ENCODE measurements at regions not wholly inside any gene's neighbourhood (a gene's known extent, or its start where the extent isn't known, plus 50 kb on each side); places are given as distances from the start of the nearest gene placed in this dataset.

DNA sequence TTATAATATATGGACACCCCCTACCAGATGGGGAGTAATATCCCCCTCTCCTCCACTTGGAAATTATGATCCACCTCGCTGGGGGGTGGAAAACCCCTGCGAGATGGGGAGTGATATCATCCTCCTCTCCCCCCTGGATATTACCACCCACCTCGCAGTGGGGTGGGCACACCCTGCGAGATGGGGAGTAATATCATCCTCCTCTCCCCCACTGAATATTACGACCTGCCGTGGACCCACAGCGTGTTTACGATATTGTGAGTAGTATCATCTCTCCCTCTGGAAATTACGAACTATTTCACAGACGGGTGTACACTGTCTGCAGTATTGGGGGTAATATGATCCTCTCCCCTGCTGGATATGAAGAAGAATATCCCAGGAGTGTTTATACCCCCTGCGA, 228.3 kb upstream of the WSCD1 start:
- Histone ChIP-seq H3K9me3 (no peaks in the 10 kb centered on the region), H3K27me3 (replicated peaks; ENCODE audit: insufficient read depth) (no peaks in the 10 kb centered on the region), H3K4me3 (no peak overlapping the region), H3K27ac (no peak overlapping the region), H3K4me1 (replicated peaks) (no peaks in the 10 kb centered on the region), H3K36me3 (no peaks in the 10 kb centered on the region)
- DNase-seq (ENCODE audit: low spot score) = no peak
- no peak for TF ChIP-seq POLR2A (IDR thresholded peaks at IDR 0.05)
- intact Hi-C loops (cut with DNase I) = no loop called here
- WGBS = 63% methylated on average over 11 of the region's 11 CpGs

DNA sequence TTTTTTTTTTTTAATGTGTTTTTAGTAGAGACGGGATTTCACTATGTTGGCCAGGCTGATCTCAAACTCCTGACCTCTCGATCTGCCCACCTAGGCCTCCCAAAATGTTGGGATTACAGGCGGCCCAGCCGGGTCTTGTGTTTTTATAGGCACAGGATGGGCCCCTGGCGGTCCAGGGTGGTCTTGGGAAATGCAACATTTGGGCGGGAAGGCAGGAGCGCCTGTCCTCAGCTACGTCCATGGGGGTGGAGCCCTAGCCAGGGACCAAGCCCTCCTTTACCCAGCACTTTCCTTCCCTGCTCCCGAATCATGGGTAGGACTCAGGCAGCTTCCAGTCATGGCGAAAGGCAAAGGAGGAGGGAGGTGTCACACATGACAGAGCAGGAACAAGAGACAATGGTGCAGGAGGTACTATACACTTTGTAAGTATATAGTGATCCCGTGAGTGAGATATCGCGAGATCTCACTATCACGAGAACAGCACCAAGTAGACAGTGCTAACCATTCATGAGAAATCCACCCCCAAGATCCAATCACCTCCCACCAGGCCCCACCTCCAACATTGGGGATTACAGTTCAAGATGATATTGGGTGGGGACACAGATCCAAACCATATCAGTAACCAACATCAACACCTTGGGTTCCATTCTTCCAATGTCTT, 226.7 kb upstream of the WSCD1 start:
- no peaks in the 10 kb centered on the region for H3K27me3 ChIP-seq (replicated peaks; ENCODE audit: insufficient read depth)
- H3K4me1 ChIP-seq (replicated peaks) = no peaks in the 10 kb centered on the region
- intact Hi-C loops (cut with DNase I) = no loop called here
- H3K4me3 ChIP-seq = no peak overlapping the region
- H3K9me3 ChIP-seq = no peaks in the 10 kb centered on the region
- DNase-seq (ENCODE audit: low spot score) = no peak
- H3K36me3 ChIP-seq = no peaks in the 10 kb centered on the region
- H3K27ac ChIP-seq = no peak overlapping the region
- TF ChIP-seq, protein P1, sequence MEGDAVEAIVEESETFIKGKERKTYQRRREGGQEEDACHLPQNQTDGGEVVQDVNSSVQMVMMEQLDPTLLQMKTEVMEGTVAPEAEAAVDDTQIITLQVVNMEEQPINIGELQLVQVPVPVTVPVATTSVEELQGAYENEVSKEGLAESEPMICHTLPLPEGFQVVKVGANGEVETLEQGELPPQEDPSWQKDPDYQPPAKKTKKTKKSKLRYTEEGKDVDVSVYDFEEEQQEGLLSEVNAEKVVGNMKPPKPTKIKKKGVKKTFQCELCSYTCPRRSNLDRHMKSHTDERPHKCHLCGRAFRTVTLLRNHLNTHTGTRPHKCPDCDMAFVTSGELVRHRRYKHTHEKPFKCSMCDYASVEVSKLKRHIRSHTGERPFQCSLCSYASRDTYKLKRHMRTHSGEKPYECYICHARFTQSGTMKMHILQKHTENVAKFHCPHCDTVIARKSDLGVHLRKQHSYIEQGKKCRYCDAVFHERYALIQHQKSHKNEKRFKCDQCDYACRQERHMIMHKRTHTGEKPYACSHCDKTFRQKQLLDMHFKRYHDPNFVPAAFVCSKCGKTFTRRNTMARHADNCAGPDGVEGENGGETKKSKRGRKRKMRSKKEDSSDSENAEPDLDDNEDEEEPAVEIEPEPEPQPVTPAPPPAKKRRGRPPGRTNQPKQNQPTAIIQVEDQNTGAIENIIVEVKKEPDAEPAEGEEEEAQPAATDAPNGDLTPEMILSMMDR (IDR thresholded peaks at IDR 0.05) = no peak
- TF ChIP-seq POLR2A (IDR thresholded peaks at IDR 0.05) = no peak
- no peak for TF ChIP-seq POLR2AphosphoS5 (IDR thresholded peaks at IDR 0.05)
- 89% methylated on average over 14 of the region's 14 CpGs for WGBS

DNA sequence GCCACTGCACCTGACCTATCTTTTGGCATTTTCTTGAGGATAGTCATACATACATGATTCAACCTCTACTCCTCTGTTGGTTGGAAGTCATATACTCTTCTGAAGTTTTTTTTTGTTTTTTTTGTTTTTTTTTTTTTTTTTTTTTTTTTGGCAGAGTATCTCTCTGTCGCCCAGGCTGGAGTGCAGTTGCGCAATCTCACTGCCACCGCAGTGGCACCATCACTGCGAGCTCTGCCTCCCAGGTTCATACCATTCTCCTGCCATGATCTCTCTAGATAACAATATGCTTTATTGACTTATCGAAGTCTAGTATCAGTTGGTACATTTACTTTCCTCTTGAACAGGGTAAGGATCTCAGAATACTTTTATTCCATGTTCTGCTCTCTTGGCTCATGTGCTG, 224.2 kb upstream of the WSCD1 start:
- intact Hi-C loops (cut with DNase I) = no loop called here
- H3K27ac ChIP-seq = no peak overlapping the region

DNA sequence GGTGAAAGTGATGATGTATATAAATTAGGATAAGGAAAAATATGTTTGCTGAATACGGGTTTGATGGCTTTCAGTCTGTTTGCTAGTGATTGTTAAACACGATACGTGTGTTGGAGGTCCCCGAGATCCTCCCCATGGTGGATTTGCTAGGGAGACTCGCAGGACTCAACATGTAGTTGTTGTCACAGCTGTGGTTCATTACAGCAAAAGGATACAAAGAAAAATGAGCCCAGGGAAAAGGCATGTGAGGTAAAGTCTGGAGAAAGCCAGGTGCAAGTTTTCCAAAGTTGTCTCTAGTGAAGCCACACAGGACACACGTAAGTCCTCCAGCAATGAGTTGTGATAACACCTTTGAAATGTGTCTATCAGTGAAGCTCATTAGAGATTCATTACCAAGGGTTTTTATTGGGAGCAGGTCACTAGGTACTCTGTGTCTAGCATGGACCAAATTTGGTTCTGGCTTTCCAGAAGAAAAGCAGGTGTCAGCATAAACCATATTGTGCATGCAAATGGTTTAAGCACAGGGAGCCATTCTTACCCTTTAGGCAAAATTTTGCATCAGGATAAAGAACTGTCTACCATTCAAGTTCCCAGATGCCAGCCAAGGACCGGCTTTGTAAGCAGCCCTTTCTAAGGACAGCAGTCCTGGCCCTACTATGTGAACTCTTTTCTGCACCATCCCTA, 215.2 kb upstream of the WSCD1 start:
- intact Hi-C loops (cut with DNase I) = no loop called here
- no peak for DNase-seq (ENCODE audit: low spot score)
- H3K4me1 ChIP-seq (replicated peaks) = no peaks in the 10 kb centered on the region
- H3K27ac ChIP-seq = no peak overlapping the region
- H3K9me3 ChIP-seq = no peaks in the 10 kb centered on the region
- no peaks in the 10 kb centered on the region for H3K27me3 ChIP-seq (replicated peaks; ENCODE audit: insufficient read depth)
- TF ChIP-seq POLR2A (IDR thresholded peaks at IDR 0.05) = no peak
- TF ChIP-seq POLR2AphosphoS5 (IDR thresholded peaks at IDR 0.05) = no peak
- TF ChIP-seq, protein P1 (IDR thresholded peaks at IDR 0.05) = no peak
- no peaks in the 10 kb centered on the region for H3K36me3 ChIP-seq
- 37% methylated on average over 7 of the region's 7 CpGs for WGBS
- H3K4me3 ChIP-seq = no peak overlapping the region

More for the DNA sequence above, 224.2 kb upstream of the WSCD1 start:
- H3K4me3 ChIP-seq = no peak overlapping the region
- no peaks in the 10 kb centered on the region for H3K27me3 ChIP-seq (replicated peaks; ENCODE audit: insufficient read depth)
- no peaks in the 10 kb centered on the region for H3K36me3 ChIP-seq
- no peaks in the 10 kb centered on the region for H3K9me3 ChIP-seq
- TF ChIP-seq POLR2A (IDR thresholded peaks at IDR 0.05) = no peak
- DNase-seq (ENCODE audit: low spot score) = no peak
- WGBS = 80% methylated on average over 5 of the region's 5 CpGs
- no peaks in the 10 kb centered on the region for H3K4me1 ChIP-seq (replicated peaks)

DNA sequence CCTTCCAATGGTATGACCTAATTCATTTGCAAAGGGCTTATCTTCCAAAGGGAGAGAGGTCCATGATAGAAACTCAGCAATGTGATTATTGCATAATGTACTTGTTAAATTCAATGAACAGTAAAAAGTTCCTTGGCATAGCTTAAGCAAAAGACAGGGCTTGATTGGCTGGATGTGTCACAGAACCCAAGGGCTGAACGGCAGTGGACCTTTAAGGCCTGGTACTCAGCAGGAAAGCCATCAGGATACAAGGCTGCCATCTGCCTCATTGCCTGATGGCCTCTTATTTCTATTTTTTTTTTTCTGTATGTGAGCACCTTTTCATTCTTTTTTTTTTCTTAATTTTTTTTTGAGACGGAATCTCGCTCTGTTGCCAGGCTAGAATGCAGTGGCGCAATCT, 208.9 kb upstream of the WSCD1 start:
- Histone ChIP-seq H3K4me1 (replicated peaks) (no peaks in the 10 kb centered on the region), H3K4me3 (no peak overlapping the region), H3K9me3 (no peaks in the 10 kb centered on the region), H3K27me3 (replicated peaks; ENCODE audit: insufficient read depth) (no peaks in the 10 kb centered on the region), H3K27ac (no peak overlapping the region), H3K36me3 (no peaks in the 10 kb centered on the region)
- DNase-seq (ENCODE audit: low spot score) = no peak
- 44% methylated on average over 4 of the region's 4 CpGs for WGBS
- intact Hi-C loops (cut with DNase I) = no loop called here
- TF ChIP-seq POLR2A (IDR thresholded peaks at IDR 0.05) (no peak), POLR2AphosphoS5 (IDR thresholded peaks at IDR 0.05) (no peak)
- TF ChIP-seq, protein P1 (IDR thresholded peaks at IDR 0.05) = no peak

DNA sequence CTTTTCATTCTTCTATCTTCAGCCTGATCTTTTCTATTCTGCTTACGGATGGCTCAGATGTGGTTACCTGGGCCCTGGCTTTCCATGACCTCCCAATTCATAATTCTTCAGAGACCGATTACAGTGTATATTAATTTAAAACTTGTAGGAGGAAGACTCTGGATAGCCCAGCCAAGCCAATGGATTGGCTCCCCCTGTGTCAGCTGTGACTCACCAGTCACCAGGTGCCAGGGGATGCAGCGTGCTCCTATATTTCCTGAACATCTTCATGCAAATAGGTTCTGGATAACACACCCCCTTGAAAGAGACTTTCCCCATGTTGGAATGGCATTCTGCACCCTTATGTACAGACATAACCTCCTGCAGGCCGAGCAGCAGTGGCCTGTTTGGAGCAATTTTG, 208.3 kb upstream of the WSCD1 start:
- WGBS = 89% methylated on average over 4 of the region's 4 CpGs
- H3K36me3 ChIP-seq = no peaks in the 10 kb centered on the region
- TF ChIP-seq, protein P1 (IDR thresholded peaks at IDR 0.05) = no peak
- TF ChIP-seq POLR2AphosphoS5 (IDR thresholded peaks at IDR 0.05) (no peak), POLR2A (IDR thresholded peaks at IDR 0.05) (no peak)
- H3K4me1 ChIP-seq (replicated peaks) = no peaks in the 10 kb centered on the region
- intact Hi-C loops (cut with DNase I) = no loop called here
- H3K9me3 ChIP-seq = no peaks in the 10 kb centered on the region
- H3K4me3 ChIP-seq = no peak overlapping the region
- DNase-seq (ENCODE audit: low spot score) = no peak
- H3K27me3 ChIP-seq (replicated peaks; ENCODE audit: insufficient read depth) = no peaks in the 10 kb centered on the region
- H3K27ac ChIP-seq = no peak overlapping the region

Data from prostate gland (tissue), 2 donors.